Activated B cell treated with CpG ODN at 0.5 μM for 24 hours (primary cell): ENCODE measurements at regions not wholly inside any gene's neighbourhood (a gene's known extent, or its start where the extent isn't known, plus 50 kb on each side); places are given as distances from the start of the nearest gene placed in this dataset.

Experiments used
- ATAC-seq: fragments of 200-7000 bp; cut with Tn5 transposase; one replicate; pipeline ENCODE4 v1.10.0; 2021; ENCODE audit warnings: low read depth, mild to moderate bottlenecking, moderate library complexity
- CTCF ChIA-PET: fragments of 350-600 bp; sonication (Branson Sonifier 250); formaldehyde crosslinking; loops from one replicate; lab custom pipeline; 2021; ENCODE audit warnings: antibody characterized with exemption; lab: Charles Lee
- POLR2A ChIA-PET: fragments of 350-600 bp; sonication (Branson Sonifier 250); formaldehyde crosslinking; loops from one replicate; lab custom pipeline; 2021; ENCODE audit warnings: antibody characterized with exemption; lab: Charles Lee
- DNase-seq: peaks from one replicate; pipeline ENCODE4 v3.0.0; 2022
- H3K27ac Mint-ChIP-seq: one replicate; pipeline ENCODE4 v1.8.0; 2020; ENCODE audit warnings: mixed read lengths
- H3K27me3 Mint-ChIP-seq: one replicate; pipeline ENCODE4 v1.8.0; 2021; ENCODE audit warnings: mixed read lengths
- H3K36me3 Mint-ChIP-seq: one replicate; pipeline ENCODE4 v1.8.0; 2021; ENCODE audit warnings: low read depth, mixed read lengths
- H3K4me1 Mint-ChIP-seq: one replicate; pipeline ENCODE4 v1.8.0; 2021; ENCODE audit warnings: mixed read lengths
- H3K4me3 Mint-ChIP-seq: one replicate; pipeline ENCODE4 v1.8.0; 2020; ENCODE audit warnings: mild to moderate bottlenecking, mixed read lengths
- H3K9me3 Mint-ChIP-seq: one replicate; pipeline ENCODE4 v1.8.0; 2020; ENCODE audit warnings: mixed read lengths
- intact Hi-C: fragments of 100-400 bp; cut with micrococcal nuclease; formaldehyde crosslinking; loops from one replicate; pipeline ENCODE4 v1.15.1; 2024
- TF ChIP-seq, protein P1 (sequence below): fragments of 200-600 bp; IDR thresholded peaks from one replicate; pipeline ENCODE4 v1.8.0; 2022; ENCODE audit warnings: antibody characterized with exemption, mild to moderate bottlenecking

DNA sequence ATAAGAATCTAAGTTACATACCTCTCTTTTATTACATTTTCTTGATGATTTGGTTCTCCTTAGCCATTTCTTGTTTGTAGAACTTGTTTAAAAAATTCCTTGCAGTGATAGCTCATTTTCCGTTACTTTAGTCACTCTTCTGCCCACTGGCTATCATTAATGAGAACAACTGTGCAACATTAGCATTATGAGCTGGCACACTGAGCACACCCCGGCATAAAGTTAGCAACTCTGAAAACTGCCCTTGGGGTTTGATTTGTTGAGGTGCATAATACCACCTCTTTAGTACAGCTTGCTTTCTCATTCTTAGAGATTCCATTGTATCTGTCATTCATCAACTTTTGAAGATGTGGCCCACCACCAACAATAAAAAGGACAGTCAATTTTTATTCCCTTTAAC lies 87.6 kb upstream of the ADCY1 start:
- peaks cover 9% of the 10 kb centered on the region for H3K9me3 Mint-ChIP-seq
- no peak overlapping the region for H3K4me3 Mint-ChIP-seq
- H3K4me1 Mint-ChIP-seq: no peaks in the 10 kb centered on the region

DNA sequence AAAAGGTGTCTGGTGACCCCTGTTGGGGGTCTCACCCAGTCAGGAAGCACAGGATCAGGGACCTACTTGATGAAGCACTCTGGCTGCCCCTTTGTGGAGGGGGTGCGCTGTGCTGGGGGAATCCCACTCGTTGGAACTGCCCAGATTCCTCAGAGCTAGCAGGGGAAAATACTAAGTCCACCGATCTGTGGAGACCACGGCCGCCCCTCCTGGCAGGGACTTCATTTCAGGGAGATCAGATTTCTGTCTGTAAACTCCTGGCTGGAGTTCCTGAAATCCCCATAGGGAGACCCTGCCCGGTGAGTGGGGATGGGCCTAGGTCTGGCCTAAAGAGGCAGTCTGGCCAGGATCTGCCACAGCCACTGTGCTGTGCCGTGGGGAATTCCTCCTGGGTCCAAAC lies 79.3 kb upstream of the ADCY1 start:
- intact Hi-C loops: no loop called here
- ATAC-seq (no peak), DNase-seq (no peak)
- H3K4me3 Mint-ChIP-seq: no peak overlapping the region
- H3K9me3 Mint-ChIP-seq: peaks cover 15% of the 10 kb centered on the region
- H3K27me3 Mint-ChIP-seq: peaks cover 8% of the 10 kb centered on the region
- TF ChIP-seq, protein P1, sequence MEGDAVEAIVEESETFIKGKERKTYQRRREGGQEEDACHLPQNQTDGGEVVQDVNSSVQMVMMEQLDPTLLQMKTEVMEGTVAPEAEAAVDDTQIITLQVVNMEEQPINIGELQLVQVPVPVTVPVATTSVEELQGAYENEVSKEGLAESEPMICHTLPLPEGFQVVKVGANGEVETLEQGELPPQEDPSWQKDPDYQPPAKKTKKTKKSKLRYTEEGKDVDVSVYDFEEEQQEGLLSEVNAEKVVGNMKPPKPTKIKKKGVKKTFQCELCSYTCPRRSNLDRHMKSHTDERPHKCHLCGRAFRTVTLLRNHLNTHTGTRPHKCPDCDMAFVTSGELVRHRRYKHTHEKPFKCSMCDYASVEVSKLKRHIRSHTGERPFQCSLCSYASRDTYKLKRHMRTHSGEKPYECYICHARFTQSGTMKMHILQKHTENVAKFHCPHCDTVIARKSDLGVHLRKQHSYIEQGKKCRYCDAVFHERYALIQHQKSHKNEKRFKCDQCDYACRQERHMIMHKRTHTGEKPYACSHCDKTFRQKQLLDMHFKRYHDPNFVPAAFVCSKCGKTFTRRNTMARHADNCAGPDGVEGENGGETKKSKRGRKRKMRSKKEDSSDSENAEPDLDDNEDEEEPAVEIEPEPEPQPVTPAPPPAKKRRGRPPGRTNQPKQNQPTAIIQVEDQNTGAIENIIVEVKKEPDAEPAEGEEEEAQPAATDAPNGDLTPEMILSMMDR: no peak
- H3K36me3 Mint-ChIP-seq: no peaks in the 10 kb centered on the region
- POLR2A ChIA-PET: no interaction called here
- CTCF ChIA-PET: no interaction called here
- H3K27ac Mint-ChIP-seq: no peak overlapping the region
- H3K4me1 Mint-ChIP-seq: no peaks in the 10 kb centered on the region

More for the DNA sequence above, 87.6 kb upstream of the ADCY1 start:
- Mint-ChIP-seq H3K27me3 (no peaks in the 10 kb centered on the region), H3K36me3 (no peaks in the 10 kb centered on the region), H3K27ac (no peak overlapping the region)
- CTCF ChIA-PET: no interaction called here
- ATAC-seq: no peak
- no peak for DNase-seq
- POLR2A ChIA-PET: no interaction called here
- TF ChIP-seq, protein P1: no peak
- intact Hi-C loops: no loop called here

DNA sequence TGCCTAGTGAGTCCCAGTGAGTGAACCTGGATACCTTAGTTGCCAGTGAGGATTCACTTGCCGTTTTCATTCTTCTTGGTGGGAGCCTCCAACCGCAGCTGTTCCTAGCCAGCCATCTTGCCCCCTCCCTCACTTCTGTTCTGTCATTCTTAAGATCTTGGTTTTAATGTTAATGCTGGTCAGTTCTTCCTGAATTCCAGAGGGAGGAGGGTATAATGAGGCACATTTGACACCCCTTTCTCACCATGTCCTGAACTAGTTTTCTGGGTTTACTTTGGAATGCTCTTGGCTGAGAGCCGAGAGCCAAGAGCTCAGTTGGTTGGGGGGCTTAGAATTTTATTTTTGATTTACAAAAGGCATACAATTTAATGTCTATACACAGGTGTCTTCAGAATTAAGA lies 78.5 kb upstream of the ADCY1 start:
- Mint-ChIP-seq H3K9me3 (peaks cover 12% of the 10 kb centered on the region), H3K4me1 (no peaks in the 10 kb centered on the region), H3K27me3 (peaks cover 8% of the 10 kb centered on the region), H3K4me3 (no peak overlapping the region), H3K36me3 (no peaks in the 10 kb centered on the region), H3K27ac (no peak overlapping the region)
- ATAC-seq: no peak
- TF ChIP-seq, protein P1: no peak
- CTCF ChIA-PET: no interaction called here
- DNase-seq: no peak
- POLR2A ChIA-PET: no interaction called here
- intact Hi-C loops: no loop called here

DNA sequence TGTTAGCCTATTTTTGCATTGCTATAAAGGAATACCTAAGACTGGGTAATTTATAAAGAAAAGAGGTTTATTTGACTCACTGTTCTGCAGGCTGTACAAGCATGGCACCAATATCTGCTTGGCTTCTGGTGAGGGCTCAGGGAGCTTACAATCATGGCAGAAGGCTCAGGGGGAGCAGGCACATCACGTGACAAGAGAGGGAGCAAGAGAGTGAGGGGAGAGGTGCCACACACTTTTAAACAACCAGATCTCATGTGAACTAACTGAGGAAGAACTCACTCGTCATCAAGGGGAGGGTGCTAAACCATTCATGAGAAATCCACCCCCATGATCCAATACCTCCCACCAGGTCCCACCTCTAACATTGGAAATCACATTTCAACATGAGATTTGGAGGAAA lies 73.9 kb upstream of the ADCY1 start:
- intact Hi-C loops: no loop called here
- Mint-ChIP-seq H3K36me3 (no peaks in the 10 kb centered on the region), H3K9me3 (peaks cover 9% of the 10 kb centered on the region), H3K4me3 (no peak overlapping the region), H3K27ac (no peak overlapping the region), H3K4me1 (no peaks in the 10 kb centered on the region), H3K27me3 (peaks cover 8% of the 10 kb centered on the region)
- no peak for DNase-seq
- TF ChIP-seq, protein P1: no peak
- ChIA-PET CTCF (no interaction called here), POLR2A (no interaction called here)
- ATAC-seq: no peak

DNA sequence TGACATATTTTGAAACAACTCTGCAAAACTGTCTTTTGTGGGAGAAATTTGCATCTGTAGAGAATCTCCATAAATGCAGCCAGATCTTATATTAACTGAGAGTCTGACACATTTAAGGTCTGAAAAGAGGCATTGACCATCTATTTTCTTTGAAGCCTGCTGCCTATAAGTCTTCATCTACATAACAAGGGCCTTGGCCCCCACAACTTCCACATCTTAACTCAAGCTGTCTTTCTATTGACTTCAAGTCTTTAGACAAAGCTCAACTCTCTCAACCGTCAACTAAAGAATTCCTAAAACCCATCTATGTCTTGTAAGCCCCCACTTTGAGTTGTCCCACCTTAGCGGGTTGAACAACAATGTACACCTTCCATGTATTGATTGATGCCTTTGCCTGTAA lies 72.4 kb upstream of the ADCY1 start:
- ATAC-seq: no peak
- no peak for DNase-seq

More for the DNA sequence above, 72.4 kb upstream of the ADCY1 start:
- H3K36me3 Mint-ChIP-seq: no peaks in the 10 kb centered on the region
- no peaks in the 10 kb centered on the region for H3K4me1 Mint-ChIP-seq
- H3K9me3 Mint-ChIP-seq: peaks cover 20% of the 10 kb centered on the region
- H3K4me3 Mint-ChIP-seq: no peak overlapping the region
- TF ChIP-seq, protein P1: no peak
- no peaks in the 10 kb centered on the region for H3K27me3 Mint-ChIP-seq
- intact Hi-C loops: no loop called here
- no peak overlapping the region for H3K27ac Mint-ChIP-seq
- POLR2A ChIA-PET: no interaction called here
- CTCF ChIA-PET: no interaction called here
